Brain microvascular endothelial cell (primary cell): ENCODE measurements at regions not wholly inside any gene's neighbourhood (a gene's known extent, or its start where the extent isn't known, plus 50 kb on each side); places are given as distances from the start of the nearest gene placed in this dataset.

Source experiments
- DNase-seq: peaks from one replicate; pipeline ENCODE4 v3.0.0-alpha.2; 2020
- H3K27ac ChIP-seq: fragments of 250-450 bp; sonication (Bioruptor Pico); 2 replicates; pipeline ENCODE4 v1.5.1; 2020; ENCODE audit warnings: mild to moderate bottlenecking, moderate library complexity
- H3K27me3 ChIP-seq: fragments of 250-450 bp; sonication (Bioruptor Pico); replicated peaks from 2 replicates; pipeline ENCODE4 v1.5.1; 2020; ENCODE audit warnings: mild to moderate bottlenecking
- H3K36me3 ChIP-seq: fragments of 250-450 bp; sonication (Bioruptor Pico); replicated peaks from 2 replicates; pipeline ENCODE4 v1.5.1; 2020; ENCODE audit warnings: mild to moderate bottlenecking
- H3K4me3 ChIP-seq: 2 replicates; pipeline ENCODE4 v1.5.1; 2011; ENCODE audit warnings: low read depth, mild to moderate bottlenecking, control low read depth, low read length, moderate library complexity
- in situ Hi-C: cut with HindIII; loops from 2 replicates; pipeline ENCODE4 v1.10.0; 2017; ENCODE audit warnings: low sequenced_read_pairs, low pct_ligation_motif_present
- TF ChIP-seq, protein P1 (sequence below): IDR thresholded peaks from 2 replicates; pipeline ENCODE4 v1.5.1; 2011; ENCODE audit warnings: low read depth, mild to moderate bottlenecking, moderate library complexity, low read length, control low read depth, inconsistent platforms; ENCODE audit errors: missing control alignments

DNA sequence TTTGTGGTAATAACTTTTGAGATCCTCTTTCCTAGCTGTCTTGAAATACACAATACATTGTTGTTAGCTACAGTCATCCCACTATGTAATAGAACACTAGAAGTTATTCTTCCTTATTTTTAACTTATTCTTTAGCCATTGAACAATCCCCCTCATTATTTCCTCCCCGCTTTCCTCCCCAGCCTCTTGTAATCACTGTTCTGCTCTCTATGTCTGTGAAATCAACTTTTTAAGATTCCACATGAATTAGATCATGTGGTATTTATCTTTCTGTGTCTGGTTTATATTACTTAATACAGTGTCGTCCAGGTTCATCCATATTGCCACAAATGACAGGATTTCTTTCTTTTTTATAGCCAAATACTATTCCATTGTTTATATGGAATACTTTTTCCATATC is 72.9 kb downstream of the SLC10A2 start:
- in situ Hi-C loops = no loop called here
- Histone ChIP-seq H3K36me3 (no peaks in the 10 kb centered on the region), H3K4me3 (no peak overlapping the region), H3K27ac (no peak overlapping the region), H3K27me3 (no peaks in the 10 kb centered on the region)
- TF ChIP-seq, protein P1, sequence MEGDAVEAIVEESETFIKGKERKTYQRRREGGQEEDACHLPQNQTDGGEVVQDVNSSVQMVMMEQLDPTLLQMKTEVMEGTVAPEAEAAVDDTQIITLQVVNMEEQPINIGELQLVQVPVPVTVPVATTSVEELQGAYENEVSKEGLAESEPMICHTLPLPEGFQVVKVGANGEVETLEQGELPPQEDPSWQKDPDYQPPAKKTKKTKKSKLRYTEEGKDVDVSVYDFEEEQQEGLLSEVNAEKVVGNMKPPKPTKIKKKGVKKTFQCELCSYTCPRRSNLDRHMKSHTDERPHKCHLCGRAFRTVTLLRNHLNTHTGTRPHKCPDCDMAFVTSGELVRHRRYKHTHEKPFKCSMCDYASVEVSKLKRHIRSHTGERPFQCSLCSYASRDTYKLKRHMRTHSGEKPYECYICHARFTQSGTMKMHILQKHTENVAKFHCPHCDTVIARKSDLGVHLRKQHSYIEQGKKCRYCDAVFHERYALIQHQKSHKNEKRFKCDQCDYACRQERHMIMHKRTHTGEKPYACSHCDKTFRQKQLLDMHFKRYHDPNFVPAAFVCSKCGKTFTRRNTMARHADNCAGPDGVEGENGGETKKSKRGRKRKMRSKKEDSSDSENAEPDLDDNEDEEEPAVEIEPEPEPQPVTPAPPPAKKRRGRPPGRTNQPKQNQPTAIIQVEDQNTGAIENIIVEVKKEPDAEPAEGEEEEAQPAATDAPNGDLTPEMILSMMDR = no peak
- no peak for DNase-seq

- TF ChIP-seq, protein P1 = no peak
- Histone ChIP-seq H3K4me3 (no peak overlapping the region), H3K36me3 (no peaks in the 10 kb centered on the region), H3K27me3 (no peaks in the 10 kb centered on the region), H3K27ac (no peak overlapping the region)
- in situ Hi-C loops = no loop called here
- DNase-seq = no peak
Measured at GRCh38 chr13:102984210-102984609, 82.0 kb downstream of the SLC10A2 start.

DNA sequence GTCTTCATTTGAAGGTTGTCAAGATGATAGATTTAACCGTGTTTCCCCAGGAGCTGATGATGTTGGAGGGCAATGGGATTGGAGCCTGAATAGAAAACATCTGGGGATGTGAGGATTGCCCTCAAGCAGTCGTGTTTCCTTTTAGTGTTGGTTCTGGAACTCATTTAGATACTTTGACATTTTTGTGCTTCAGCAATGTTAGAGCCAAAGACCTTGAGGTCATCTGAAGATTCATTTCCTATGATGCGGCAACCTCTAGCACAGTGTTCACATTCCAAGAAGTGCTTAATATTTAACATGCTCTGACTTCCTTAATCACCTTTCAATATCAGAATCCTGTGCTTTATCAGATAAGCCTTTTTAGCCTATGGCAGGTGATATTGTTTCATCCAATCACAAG is 82.7 kb downstream of the SLC10A2 start:
- Histone ChIP-seq H3K27ac (no peak overlapping the region), H3K36me3 (no peaks in the 10 kb centered on the region), H3K4me3 (no peak overlapping the region), H3K27me3 (no peaks in the 10 kb centered on the region)
- peak; percentile 29 for DNase-seq
- TF ChIP-seq, protein P1 = no peak
- in situ Hi-C loops = no loop called here

DNA sequence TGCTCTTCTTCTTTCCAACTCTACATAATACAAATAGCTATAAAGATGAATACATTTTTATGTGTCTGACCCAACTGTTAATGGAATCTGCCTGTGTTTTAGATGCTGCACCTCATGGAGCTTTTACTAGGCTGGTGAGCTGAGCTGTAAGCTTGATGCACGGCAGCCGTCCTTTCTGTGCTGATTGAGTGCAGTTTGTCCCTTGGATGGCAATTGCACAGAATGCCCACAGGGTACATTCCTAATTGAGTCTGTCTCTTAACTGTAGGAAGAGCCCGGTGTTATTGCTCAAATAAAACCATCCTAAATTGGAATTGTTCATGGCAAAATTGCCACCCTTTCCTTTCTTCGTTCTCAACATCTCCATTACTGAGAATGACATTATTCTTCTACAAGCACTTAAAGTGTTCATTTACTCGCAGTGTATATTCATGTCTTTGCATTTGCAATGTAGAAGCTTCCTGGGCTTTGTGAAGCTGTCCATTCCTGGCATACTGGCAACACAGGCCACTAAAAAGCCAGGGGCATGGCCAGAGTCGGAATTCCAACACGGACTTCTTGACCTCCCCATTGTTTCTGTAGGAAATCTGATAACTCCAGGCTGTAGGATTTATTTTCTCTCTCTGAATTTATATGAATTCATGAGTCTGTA is 85.8 kb downstream of the SLC10A2 start:
- TF ChIP-seq, protein P1 = no peak
- Histone ChIP-seq H3K4me3 (no peak overlapping the region), H3K36me3 (no peaks in the 10 kb centered on the region), H3K27ac (no peak overlapping the region), H3K27me3 (no peaks in the 10 kb centered on the region)
- no peak for DNase-seq
- in situ Hi-C loops = no loop called here

- Histone ChIP-seq H3K27me3 (no peaks in the 10 kb centered on the region), H3K4me3 (no peak overlapping the region), H3K27ac (no peak overlapping the region), H3K36me3 (no peaks in the 10 kb centered on the region)
- in situ Hi-C loops = no loop called here
- no peak for DNase-seq
- TF ChIP-seq, protein P1 = no peak
Measured at GRCh38 chr13:102978168-102978567, 88.0 kb downstream of the SLC10A2 start.

- no peaks in the 10 kb centered on the region for H3K36me3 ChIP-seq
- no peak overlapping the region for H3K4me3 ChIP-seq
- no peaks in the 10 kb centered on the region for H3K27me3 ChIP-seq
- TF ChIP-seq, protein P1 = no peak
- in situ Hi-C loops = no loop called here
- no peak overlapping the region for H3K27ac ChIP-seq
- no peak for DNase-seq
Measured at GRCh38 chr13:102977471-102977870, 88.7 kb downstream of the SLC10A2 start.
